Spleen (tissue), 7 donors: ENCODE measurements at regions not wholly inside any gene's neighbourhood (a gene's known extent, or its start where the extent isn't known, plus 50 kb on each side); places are given as distances from the start of the nearest gene placed in this dataset.

Source experiments
- POLR2A ChIP-seq, 3 donors: fragments of 450-650 bp; IDR thresholded peaks; one replicate each; pipeline ENCODE4 v1.5.1; 2017; ENCODE audit warnings: antibody characterized with exemption in 3 of 3, mild to moderate bottlenecking in 1 of 3
- POLR2AphosphoS5 ChIP-seq, 3 donors: sonication (generic); formaldehyde crosslinking; IDR thresholded peaks; one replicate each; pipeline ENCODE4 v1.5.1; 2017; ENCODE audit warnings: antibody characterized with exemption in 3 of 3
- TF ChIP-seq, protein P1 (sequence below), 11 experiments: fragments of 200-600 bp in 7 of 11; fragments of 450-650 bp in 4 of 11; sonication (generic) in 4 of 11; IDR thresholded peaks in 8 of 11; conservative IDR thresholded peaks in 3 of 11; 1 replicate in 7 of 11; 2 replicates in 4 of 11; pipeline versions ENCODE4 v1.4.0 to v1.8.0; 2016 to 2021; ENCODE audit warnings: antibody characterized with exemption in 11 of 11, inconsistent platforms in 4 of 11, mild to moderate bottlenecking in 1 of 11
- donor health status: DM: no; HTN: no; CAD: no; lungs with moderate emphysema.
- donor health status: DM: no; HTN: no; CAD: no.
- donor health status: DM: no; HTN: no; CAD: no.

DNA sequence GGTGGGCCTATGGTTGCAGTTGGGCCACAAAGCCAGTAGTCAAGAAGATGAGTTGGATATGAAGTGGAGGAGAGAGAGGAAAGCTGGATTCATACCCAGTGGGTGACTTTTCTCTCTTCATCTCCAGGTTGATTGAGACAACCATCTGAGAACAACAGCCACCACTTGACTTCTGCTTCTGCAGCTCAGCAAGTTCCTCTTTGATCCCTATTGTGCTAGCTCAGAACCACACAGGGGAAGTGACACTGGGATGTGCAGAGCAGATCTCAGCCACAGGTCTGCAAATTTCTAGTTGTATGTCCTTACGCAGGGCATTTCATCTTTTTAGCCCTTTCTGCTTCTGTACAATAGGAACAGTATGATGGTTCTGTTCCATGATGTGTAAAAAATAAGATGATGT is 459.2 kb upstream of the ARRDC4 start:
- TF ChIP-seq, protein P1, sequence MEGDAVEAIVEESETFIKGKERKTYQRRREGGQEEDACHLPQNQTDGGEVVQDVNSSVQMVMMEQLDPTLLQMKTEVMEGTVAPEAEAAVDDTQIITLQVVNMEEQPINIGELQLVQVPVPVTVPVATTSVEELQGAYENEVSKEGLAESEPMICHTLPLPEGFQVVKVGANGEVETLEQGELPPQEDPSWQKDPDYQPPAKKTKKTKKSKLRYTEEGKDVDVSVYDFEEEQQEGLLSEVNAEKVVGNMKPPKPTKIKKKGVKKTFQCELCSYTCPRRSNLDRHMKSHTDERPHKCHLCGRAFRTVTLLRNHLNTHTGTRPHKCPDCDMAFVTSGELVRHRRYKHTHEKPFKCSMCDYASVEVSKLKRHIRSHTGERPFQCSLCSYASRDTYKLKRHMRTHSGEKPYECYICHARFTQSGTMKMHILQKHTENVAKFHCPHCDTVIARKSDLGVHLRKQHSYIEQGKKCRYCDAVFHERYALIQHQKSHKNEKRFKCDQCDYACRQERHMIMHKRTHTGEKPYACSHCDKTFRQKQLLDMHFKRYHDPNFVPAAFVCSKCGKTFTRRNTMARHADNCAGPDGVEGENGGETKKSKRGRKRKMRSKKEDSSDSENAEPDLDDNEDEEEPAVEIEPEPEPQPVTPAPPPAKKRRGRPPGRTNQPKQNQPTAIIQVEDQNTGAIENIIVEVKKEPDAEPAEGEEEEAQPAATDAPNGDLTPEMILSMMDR (IDR thresholded peaks at IDR 0.05 in 8 of 11, conservative IDR thresholded peaks at IDR 0.05 in 3 of 11) = no peak
- TF ChIP-seq POLR2AphosphoS5 (IDR thresholded peaks at IDR 0.05) = no peak
- no peak for TF ChIP-seq POLR2A (IDR thresholded peaks at IDR 0.05)
